Omental fat pad (tissue), 3 donors: ENCODE measurements at regions not wholly inside any gene's neighbourhood (a gene's known extent, or its start where the extent isn't known, plus 50 kb on each side); places are given as distances from the start of the nearest gene placed in this dataset.

Experiments
- ATAC-seq: fragments of 150-250 bp; one replicate; pipeline ENCODE4 v1.9.1; 2016; ENCODE audit warnings: mild to moderate bottlenecking, moderate library complexity; ENCODE audit not compliant: low FRiP score
- DNase-seq: peaks from one replicate; pipeline ENCODE4 v3.0.0-alpha.2; 2019; ENCODE audit warnings: low spot score
- CTCF ChIP-seq, 3 donors: fragments of 450-650 bp; IDR thresholded peaks; one replicate each; pipeline ENCODE4 v1.5.1; 2016 to 2017; ENCODE audit warnings: antibody characterized with exemption in 3 of 3, mild to moderate bottlenecking in 3 of 3, moderate library complexity in 2 of 3

GRCh38 chr5:165808335-165808734 is 2302.9 kb downstream of the MAT2B start:
- no peak for DNase-seq
- ATAC-seq = no peak
- no peak for TF ChIP-seq CTCF (IDR thresholded peaks at IDR 0.05)

GRCh38 chr5:165809914-165810313 is 2304.5 kb downstream of the MAT2B start:
- ATAC-seq = no peak
- DNase-seq = no peak
- TF ChIP-seq CTCF (IDR thresholded peaks at IDR 0.05) = no peak

GRCh38 chr5:165829504-165829903 is 2324.1 kb downstream of the MAT2B start:
- TF ChIP-seq CTCF (IDR thresholded peaks at IDR 0.05) = no peak
- no peak for DNase-seq
- no peak for ATAC-seq

GRCh38 chr5:165834891-165835290 is 2329.5 kb downstream of the MAT2B start:
- no peak for TF ChIP-seq CTCF (IDR thresholded peaks at IDR 0.05)
- no peak for ATAC-seq
- no peak for DNase-seq

GRCh38 chr5:165836046-165836445 is 2330.6 kb downstream of the MAT2B start:
- DNase-seq = no peak
- TF ChIP-seq CTCF (IDR thresholded peaks at IDR 0.05) = no peak
- no peak for ATAC-seq

GRCh38 chr5:165837286-165837685 is 2331.9 kb downstream of the MAT2B start:
- ATAC-seq = no peak
- TF ChIP-seq CTCF (IDR thresholded peaks at IDR 0.05) = no peak

GRCh38 chr5:165844571-165844970 is 2339.2 kb downstream of the MAT2B start:
- DNase-seq (no peak), ATAC-seq (no peak)
- no peak for TF ChIP-seq CTCF (IDR thresholded peaks at IDR 0.05)

More at GRCh38 chr5:165837286-165837685, 2331.9 kb downstream of the MAT2B start:
- no peak for DNase-seq
